Esophagus squamous epithelium (tissue), 4 donors: ENCODE measurements at regions not wholly inside any gene's neighbourhood (a gene's known extent, or its start where the extent isn't known, plus 50 kb on each side); places are given as distances from the start of the nearest gene placed in this dataset.

ENCODE experiments used
- CTCF ChIP-seq, 6 experiments: fragments of 450-650 bp in 4 of 6; fragments of 200-600 bp in 2 of 6; sonication (generic) in 2 of 6; IDR thresholded peaks; one replicate each; pipeline ENCODE4 v1.5.1; 2016 to 2019; ENCODE audit warnings: antibody characterized with exemption in 6 of 6, mild to moderate bottlenecking in 4 of 6, moderate library complexity in 4 of 6
- POLR2A ChIP-seq, 4 donors: fragments of 450-650 bp; IDR thresholded peaks; one replicate each; pipeline ENCODE4 v1.6.1; 2017; ENCODE audit warnings: antibody characterized with exemption in 4 of 4, mild to moderate bottlenecking in 4 of 4, moderate library complexity in 3 of 4

DNA sequence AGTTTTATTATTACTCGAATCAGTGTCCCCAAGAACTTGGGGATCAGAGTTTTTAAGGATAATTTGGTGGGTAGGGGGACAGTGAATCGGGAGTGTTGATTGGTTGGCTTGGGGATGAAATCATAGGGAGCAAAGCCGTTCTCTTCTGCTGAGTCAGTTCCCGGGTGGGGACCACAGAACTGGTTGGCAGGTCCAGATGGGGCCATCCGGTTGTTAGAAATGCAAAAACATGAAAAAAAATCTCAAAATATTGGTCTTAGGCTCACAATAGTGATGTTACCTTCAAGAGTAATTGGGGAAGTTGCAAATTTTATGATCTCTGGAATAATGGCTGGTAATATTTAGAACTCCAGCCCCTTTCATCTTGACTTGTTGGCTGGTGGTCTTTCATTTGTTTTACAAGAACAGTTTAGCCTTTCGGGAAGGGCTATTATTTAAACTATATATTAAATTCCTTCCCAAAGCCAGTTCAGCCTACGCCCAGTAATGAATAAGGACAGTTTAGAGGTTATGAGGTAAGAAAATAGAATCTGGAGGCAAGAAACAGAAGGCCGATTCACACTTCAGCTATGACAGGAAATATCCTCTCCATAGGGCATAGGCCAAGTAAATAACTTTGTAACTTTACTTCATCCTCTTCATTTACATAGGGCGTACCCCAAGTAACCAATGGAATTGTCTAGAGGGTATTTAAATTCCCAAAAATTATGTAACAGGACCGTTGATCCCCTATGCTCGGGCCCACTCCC is 164.1 kb upstream of the STS start:
- TF ChIP-seq CTCF (IDR thresholded peaks at IDR 0.05) (no peak), POLR2A (IDR thresholded peaks at IDR 0.05) (no peak)
